Prostate gland (tissue), 2 donors: ENCODE measurements at regions not wholly inside any gene's neighbourhood (a gene's known extent, or its start where the extent isn't known, plus 50 kb on each side); places are given as distances from the start of the nearest gene placed in this dataset.

Experiments used
- CTCF ChIP-seq, 4 experiments: fragments of 200-600 bp in 2 of 4; fragments of 450-650 bp in 2 of 4; sonication (generic) in 2 of 4; IDR thresholded peaks; 1 replicate in 3 of 4; 2 replicates in 1 of 4; pipeline ENCODE4 v1.5.1; 2016 to 2019; ENCODE audit warnings: antibody characterized with exemption in 4 of 4, mild to moderate bottlenecking in 2 of 4, moderate library complexity in 2 of 4
- POLR2A ChIP-seq: fragments of 450-650 bp; IDR thresholded peaks from one replicate; pipeline ENCODE4 v1.6.1; 2016; ENCODE audit warnings: antibody characterized with exemption, mild to moderate bottlenecking
- POLR2AphosphoS5 ChIP-seq: sonication (generic); formaldehyde crosslinking; IDR thresholded peaks from one replicate; pipeline ENCODE4 v1.6.1; 2017; ENCODE audit warnings: antibody characterized with exemption

DNA sequence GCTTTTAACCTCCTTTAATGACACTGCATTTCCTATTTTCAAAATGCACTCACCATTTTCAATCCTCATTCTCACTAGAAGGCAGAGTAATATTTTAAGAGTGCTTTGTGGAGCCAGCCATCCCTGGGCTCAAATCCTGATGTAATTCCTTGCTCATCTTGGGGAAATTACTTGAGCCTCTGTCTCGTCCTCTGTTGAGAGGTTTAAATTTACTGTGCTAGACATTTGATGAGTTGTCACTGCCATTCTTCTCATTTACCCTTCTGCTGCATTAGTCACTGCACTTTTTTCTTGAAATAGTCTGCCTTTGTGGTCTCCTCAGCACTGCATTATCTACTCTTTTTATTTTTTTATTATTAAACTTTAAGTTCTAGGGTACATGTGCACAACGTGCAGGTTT is 150.0 kb upstream of the HDDC2 start:
- TF ChIP-seq CTCF (IDR thresholded peaks at IDR 0.05) (no peak), POLR2A (no peak), POLR2AphosphoS5 (no peak)
